NCI-H1105 treated with DMSO at 0.1 percent for 48 hours (cell line): ENCODE measurements at regions not wholly inside any gene's neighbourhood (a gene's known extent, or its start where the extent isn't known, plus 50 kb on each side); places are given as distances from the start of the nearest gene placed in this dataset.

Experiments used
- DNase-seq: peaks from one replicate; lab custom pipeline; 2025; lab: John Stamatoyannopoulos, UW

- DNase-seq = no peak
Measured at GRCh38 chr12:115222220-115222619, 538.2 kb upstream of the TBX3 start.

GRCh38 chr12:115216301-115216700, 532.3 kb upstream of the TBX3 start:
- no peak for DNase-seq

GRCh38 chr12:115215544-115215943, 531.6 kb upstream of the TBX3 start:
- DNase-seq = no peak

- DNase-seq = no peak
Measured at GRCh38 chr12:115213538-115214016, 529.6 kb upstream of the TBX3 start.

GRCh38 chr12:115213118-115213517, 529.1 kb upstream of the TBX3 start:
- DNase-seq = no peak

GRCh38 chr12:115212356-115212755, 528.4 kb upstream of the TBX3 start:
- no peak for DNase-seq

- DNase-seq = no peak
Measured at GRCh38 chr12:115210533-115211252, 526.7 kb upstream of the TBX3 start.

GRCh38 chr12:115209230-115209629, 525.3 kb upstream of the TBX3 start:
- DNase-seq = no peak

GRCh38 chr12:115208098-115208497, 524.1 kb upstream of the TBX3 start:
- DNase-seq = no peak

GRCh38 chr12:115207216-115207915, 523.4 kb upstream of the TBX3 start:
- DNase-seq = no peak

GRCh38 chr12:115206801-115207200, 522.8 kb upstream of the TBX3 start:
- no peak for DNase-seq

GRCh38 chr12:115205755-115206308, 521.9 kb upstream of the TBX3 start:
- no peak for DNase-seq

GRCh38 chr12:115204957-115205754, 521.2 kb upstream of the TBX3 start:
- DNase-seq = no peak

- no peak for DNase-seq
Measured at GRCh38 chr12:115203701-115204100, 519.7 kb upstream of the TBX3 start.

- no peak for DNase-seq
Measured at GRCh38 chr12:115201966-115202365, 518.0 kb upstream of the TBX3 start.

GRCh38 chr12:115199831-115200230, 515.9 kb upstream of the TBX3 start:
- no peak for DNase-seq

- DNase-seq = no peak
Measured at GRCh38 chr12:115194857-115195256, 510.9 kb upstream of the TBX3 start.

- no peak for DNase-seq
Measured at GRCh38 chr12:115194448-115194847, 510.5 kb upstream of the TBX3 start.

GRCh38 chr12:115191342-115191741, 507.4 kb upstream of the TBX3 start:
- DNase-seq = no peak

- DNase-seq = no peak
Measured at GRCh38 chr12:115190010-115190770, 506.2 kb upstream of the TBX3 start.

- DNase-seq = no peak
Measured at GRCh38 chr12:115185506-115185905, 501.5 kb upstream of the TBX3 start.

GRCh38 chr12:115183752-115184151, 499.8 kb upstream of the TBX3 start:
- no peak for DNase-seq
